GM19372 (cell line): ENCODE measurements at regions not wholly inside any gene's neighbourhood (a gene's known extent, or its start where the extent isn't known, plus 50 kb on each side); places are given as distances from the start of the nearest gene placed in this dataset.
"Not testable (repeated sequence)": the region's sequence is repeated elsewhere in the genome, so short reads cannot be mapped to it uniquely, and the experiment has no call there.

Experiments
- ATAC-seq: cut with Tn5 transposase; IDR thresholded peaks from one replicate; pipeline ENCODE4 v1.9.1; 2021; ENCODE audit warnings: mild to moderate bottlenecking, low read depth, moderate library complexity; ENCODE audit not compliant: unreplicated experiment

DNA sequence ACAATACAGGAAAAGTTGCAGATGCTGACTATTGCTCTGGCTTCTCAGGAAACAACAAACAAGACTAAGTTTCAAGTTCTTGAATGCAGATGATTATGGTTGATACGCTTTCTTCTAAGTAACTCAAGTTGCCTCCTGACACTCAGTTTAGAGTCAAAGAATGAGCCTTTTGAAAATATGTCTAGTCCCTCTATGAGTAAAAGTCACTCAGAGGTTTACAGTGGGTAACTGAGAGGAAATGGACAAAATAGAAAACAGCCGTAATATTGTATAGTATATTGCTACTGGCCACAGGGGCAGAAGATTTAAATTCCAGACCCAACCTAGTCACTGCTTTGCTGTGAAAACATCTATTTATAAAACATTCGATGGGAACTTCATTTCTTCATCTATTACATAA lies 280.0 kb upstream of the ID4 start:
- no peak for ATAC-seq

DNA sequence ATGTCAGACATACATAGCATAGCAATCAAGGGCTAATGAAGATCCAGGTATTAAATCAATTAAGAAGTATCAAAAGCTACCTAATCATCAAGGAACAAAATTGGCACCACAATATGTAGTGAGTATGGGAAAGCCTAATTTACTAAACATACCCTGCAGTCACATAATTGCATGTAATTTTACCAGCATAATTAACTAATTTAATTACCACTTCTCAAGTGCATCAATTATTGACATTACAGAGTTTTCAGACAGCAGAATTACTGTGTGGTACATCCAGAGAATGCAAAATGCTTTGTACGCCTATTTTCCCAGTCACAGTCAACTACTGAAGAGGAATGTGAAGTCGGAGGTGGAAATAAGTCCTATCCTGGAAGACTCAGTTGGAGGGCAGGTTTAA lies 279.0 kb upstream of the ID4 start:
- no peak for ATAC-seq

DNA sequence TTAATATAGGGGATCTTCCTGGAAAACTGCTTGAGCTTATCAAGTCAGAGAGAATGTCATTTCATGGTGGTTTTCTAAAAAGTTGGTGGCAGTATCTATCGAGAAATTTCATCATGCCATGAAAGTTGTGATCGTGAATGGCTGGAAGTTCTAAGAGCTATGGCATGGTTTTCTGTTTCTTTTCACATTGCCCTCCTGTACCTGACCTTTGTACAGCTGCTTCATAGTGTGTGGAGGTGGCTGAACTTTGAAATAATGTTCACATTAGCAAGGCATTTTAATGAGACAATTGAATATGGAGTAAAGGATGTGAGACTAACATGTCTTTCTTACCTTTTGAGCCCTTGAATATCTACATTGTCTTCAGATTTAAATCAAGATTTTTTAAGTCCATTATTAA lies 278.2 kb upstream of the ID4 start:
- ATAC-seq = no peak

DNA sequence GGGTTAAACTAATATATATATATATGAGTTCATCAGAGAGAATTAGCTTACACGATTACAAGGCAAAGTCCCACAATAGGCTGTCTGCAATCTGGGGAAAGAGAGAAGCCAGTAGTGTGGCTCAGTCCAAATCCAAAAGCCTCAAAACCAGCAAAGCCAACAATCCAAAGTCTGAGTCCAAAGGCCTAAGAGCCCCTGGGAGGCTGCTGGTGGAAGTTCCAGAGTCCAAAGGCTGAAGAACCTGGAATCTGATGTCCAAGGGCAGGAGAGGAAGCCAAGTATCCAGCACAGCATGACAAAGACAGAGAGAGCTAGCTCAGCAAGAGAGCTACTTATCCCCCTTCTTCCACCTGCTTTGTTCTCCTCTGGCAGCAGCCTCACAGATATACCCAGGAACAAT lies 274.7 kb upstream of the ID4 start:
- no peak for ATAC-seq

DNA sequence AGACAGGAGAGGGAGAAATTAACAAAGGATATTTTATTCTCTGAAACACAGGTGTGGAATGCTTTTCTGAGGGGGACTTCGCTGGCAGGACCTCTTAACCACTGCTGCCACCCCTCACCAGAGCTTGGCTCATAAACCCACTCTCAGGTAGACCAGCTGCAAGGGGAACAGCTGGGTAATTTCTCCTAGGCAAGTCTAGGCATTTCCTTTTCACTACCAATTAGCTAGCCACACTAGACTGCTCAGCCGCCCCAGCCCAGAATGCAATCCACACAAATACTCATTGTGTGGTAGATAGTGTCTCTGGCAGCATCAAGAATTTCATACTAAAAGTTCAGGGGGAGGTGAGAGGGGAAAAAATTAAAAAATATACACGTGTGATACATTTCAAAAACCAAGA lies 267.6 kb upstream of the ID4 start:
- no peak for ATAC-seq

DNA sequence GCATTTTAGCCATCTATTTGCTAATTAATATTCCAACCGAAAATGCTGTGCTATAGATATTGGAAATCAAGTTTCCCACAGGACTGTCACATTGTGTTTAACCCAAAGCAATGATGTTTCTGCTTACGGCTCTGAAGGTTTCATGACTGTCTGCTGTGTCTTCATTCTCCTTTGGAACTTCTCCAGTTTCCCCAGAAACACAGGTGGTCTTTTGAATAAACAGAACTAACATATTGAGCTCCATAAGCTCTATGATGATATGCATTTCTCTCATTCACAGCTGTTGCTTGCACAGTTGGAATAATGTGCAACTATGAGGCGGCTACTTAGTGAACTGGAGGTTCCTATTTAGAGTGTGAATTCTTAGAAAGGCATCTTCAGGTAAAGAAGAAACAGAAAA lies 266.0 kb upstream of the ID4 start:
- ATAC-seq = no peak

DNA sequence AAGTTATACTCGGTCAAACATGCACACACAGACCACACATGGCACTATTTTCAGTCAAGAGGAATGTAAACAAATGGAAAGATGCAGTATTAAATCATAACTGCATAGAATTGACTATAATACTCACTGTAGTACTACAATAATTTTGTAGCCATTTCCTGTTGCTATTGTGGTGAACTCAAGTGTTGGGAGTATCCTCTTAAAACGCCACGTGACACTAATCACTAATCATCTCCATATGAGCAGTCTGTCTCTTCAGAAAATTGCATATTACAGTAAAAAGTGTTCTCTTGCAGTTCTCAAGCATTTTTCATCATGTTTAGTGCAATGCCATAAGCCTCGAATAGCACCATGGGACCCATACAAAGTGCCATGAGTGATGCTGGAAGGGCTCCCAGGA lies 258.7 kb upstream of the ID4 start:
- ATAC-seq = no peak

DNA sequence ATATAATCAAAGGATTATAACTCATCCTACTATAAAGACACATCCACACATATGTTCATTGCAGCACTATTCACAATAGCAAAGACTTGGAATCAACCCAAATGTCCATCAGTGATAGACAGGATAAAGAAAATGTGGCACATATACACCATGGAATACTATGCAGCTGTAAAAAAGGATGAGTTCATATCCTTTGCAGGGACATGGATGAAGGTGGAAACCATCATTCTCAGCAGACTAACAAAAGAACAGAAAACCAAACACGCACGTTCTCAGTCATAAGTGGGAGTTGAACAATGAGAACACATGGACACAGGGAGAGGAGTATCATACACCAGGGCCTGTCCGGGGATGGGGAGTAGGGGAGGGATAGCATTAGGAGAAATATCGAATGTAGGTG lies 253.0 kb upstream of the ID4 start:
- ATAC-seq = not testable (repeated sequence)

DNA sequence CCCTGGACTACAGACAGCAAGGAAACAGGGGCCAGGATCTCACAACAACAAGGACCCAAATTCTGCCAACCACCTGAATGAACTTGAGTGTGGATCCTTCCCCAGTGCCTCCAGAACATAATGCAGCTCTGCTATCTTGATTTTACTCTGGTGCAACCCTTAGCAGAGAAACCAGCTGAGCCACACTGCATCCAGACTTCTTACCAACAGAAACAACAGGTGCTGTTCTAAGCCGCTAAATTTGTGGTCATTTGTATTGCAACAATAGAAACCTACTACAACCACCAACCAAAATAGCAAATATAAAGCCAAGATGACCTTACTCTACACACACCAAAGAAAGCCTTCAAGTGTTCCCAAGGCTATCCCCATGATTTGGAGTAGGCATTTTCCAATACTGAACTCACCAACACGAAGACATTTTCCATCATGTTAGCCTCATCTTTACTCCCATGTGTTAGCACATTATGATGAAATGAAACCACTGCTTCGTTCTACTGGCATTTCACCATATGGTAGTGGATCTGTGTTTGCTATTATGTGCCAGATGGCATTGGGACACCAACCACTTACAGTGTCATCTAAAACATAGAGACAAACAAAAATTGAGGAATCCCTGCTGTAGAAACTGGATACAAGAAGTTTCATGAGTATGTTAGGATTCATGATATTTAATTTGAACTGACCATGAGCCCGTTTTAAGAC lies 249.8 kb upstream of the ID4 start:
- no peak for ATAC-seq

DNA sequence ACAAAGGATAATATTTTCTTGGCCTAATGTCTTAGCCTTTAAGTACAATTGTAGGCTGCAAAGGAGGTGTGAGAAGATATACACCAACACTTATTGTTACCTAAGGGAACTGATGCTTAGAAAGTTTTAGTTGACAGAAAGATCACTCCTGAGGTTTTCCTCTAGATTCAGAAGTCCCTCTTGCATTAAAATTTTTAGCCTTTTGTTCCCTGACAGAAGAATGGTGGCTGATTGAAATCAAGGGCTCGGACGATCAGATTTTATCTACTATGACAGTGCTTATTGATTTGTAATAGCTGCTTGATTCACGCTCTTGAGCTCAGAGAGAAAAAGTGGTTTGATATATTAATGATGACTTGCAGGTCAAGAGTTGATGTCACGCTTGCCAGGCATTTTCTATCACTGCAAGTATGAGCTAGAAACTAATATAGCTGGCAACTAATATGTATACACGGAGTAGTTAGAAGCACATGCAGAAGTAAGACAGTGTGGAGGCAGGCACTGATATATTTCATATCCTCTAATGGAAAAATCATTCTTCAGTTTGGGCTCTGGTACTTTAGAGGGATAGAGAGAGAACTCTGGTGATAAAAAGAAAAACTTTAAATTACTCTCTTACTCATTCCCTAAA lies 246.6 kb upstream of the ID4 start:
- no peak for ATAC-seq

DNA sequence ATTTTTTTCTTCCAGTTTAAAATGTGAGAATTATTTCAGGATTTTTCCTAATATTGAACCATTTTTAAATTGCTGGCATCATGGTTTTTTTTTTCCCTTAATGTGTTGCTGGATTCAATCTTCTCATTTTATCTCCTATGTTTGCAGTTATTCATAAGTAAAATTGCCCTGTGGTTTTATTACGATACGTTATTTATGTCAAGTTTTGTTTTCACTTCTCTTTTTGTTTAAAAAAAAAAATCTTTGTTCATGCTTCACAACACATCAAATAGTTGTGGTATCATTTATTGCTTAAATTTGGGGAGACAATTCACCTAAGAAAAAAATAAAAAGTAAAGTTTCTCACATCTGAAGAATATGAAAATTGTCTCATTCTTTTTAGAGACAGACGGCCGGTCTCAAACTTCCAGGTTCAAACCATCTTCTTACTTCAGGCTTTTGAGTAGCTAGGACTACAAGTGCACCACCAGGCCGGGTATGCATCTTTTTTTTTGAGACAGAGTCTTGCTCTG lies 239.3 kb upstream of the ID4 start:
- ATAC-seq = no peak

DNA sequence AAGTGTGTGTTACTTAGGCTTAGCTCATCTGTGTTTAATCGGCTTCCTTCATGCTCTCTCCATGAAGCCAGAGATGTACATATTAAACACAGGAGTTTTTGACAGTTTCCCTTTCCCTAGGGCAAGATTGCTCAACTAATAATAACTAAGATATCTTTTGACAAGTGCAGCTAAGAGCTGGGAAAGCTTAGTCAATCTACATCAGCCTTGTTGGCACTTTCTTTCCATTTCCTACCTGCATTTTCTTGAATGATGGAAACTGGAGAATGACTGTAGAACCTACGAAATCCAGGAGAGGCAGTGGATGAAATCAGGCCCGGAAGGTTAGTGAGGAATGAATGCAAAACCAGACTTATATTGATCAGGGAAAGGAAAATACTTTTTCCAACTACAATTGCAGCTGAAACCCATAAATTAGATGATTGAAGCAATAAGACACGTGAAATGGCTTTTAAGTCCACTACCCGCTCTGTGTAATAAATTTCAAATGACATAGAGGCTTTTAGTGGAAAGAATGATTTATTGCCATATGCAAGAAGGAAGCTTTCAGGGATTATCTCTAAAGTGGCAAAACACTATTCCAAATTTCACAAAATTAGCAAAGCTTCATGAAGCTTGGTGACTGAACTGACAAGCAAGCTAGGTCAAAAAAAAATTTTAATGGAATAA lies 237.2 kb upstream of the ID4 start:
- no peak for ATAC-seq

DNA sequence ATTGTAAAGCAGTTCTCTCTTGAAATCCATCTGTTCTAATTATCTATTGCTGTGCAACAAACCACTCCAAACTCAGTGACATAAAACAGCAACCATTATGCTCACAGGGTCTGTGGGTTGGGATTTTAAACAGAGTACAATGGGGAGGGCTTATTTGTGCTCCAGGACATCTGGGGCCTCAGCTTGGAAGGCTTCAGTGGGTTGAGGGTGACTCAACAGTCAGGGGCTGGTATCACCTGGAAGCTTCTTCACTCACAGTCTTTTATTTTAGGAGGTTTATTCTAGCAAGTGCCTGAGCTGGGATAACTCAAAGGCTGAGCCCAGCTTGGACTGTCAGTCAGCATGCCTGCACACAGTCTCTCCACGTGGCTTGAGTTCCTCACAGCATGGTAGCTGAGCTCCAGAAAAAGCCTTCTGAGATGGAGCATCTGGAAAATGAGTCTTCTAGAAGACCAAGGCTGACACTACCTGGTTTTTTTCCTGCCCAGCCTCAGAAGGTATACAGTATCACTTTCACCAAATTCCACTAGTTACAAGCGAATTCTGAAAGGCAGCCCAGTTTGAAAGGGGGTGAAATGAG lies 234.6 kb upstream of the ID4 start:
- ATAC-seq = no peak

DNA sequence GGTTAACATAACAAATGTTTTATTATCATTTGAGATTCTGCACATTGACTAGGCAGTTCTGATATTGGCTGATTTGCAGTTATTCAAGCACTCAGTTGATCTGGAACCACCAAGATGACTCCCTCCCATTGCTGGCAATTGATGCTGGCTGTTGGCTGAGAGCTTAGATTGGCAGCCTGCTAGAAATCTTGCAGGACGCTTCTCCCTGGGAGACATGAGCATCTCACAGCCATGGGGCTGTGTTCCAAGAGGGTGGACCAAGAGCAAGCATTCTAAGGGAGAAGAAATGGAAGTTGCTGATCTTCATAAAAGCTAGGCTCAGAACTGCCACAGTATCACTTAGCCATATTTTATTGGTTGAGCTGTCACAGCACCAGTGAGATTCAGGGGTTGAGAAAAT lies 233.4 kb upstream of the ID4 start:
- ATAC-seq = no peak

DNA sequence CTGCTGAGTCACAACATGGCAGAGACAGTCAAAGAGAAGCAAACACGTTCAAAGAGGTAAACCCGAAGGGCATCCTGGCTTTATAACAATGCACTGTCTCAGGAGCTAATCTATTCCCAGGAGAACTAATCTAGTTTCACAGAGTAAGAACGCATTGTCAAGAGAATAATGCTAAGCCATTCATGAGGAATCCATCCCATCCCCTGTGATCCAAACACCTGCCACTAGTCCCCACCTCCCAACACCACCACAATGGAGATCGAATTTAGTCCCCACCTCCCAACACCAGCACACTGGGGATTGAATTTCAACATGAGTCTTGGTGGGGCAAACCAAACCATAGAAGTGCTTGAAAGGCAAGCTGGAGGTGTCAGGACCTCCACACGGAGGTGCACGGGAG lies 231.5 kb upstream of the ID4 start:
- ATAC-seq = no peak

DNA sequence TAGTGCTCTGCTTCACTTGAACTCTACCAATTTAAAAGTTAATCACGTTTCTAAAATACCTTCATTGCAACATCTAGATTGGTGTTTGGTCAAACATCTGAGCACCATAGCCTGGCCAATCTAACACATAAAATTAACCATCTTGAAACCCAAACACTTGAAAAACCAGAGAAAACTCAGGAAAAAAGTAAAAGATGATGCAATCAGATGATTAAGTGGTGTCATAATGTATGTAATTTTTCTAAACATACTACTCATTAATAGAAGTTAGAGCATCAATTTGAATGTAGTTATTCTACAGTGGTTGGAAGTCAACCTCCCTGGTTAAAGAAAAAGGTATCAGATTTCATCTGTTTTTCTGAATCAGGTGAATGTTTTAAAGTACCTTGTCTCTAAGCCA lies 228.6 kb upstream of the ID4 start:
- no peak for ATAC-seq

DNA sequence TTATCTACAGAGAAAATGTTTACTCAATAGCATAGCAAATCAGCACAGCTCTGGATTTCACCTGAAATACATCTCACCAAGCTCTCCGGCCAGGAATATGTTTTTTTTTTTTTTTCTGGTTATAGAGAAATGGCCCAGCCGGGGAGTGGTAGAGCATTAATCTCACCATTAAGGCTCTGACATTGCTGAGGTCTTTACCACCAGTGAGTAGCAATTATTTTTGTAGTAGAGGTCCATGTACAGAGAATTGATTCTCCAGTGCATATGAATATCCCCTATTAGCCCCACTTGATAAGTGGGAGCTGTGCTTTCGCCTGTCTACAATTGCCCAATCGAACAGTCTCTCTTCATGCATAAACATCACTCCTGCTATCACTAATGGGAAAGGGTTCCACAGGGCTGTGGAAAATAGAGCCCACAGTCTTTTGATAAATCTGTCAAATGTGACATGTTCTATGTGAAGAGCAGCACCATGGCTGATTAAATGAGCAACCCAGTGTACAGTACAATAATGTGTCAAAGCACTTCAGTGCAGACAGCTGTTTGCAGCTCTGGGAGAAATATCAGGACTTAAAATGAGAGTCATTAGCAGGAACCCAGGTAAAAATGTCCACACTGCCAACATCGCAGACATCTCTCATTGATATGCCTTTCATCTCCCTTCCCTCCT lies 227.1 kb upstream of the ID4 start:
- ATAC-seq = no peak

DNA sequence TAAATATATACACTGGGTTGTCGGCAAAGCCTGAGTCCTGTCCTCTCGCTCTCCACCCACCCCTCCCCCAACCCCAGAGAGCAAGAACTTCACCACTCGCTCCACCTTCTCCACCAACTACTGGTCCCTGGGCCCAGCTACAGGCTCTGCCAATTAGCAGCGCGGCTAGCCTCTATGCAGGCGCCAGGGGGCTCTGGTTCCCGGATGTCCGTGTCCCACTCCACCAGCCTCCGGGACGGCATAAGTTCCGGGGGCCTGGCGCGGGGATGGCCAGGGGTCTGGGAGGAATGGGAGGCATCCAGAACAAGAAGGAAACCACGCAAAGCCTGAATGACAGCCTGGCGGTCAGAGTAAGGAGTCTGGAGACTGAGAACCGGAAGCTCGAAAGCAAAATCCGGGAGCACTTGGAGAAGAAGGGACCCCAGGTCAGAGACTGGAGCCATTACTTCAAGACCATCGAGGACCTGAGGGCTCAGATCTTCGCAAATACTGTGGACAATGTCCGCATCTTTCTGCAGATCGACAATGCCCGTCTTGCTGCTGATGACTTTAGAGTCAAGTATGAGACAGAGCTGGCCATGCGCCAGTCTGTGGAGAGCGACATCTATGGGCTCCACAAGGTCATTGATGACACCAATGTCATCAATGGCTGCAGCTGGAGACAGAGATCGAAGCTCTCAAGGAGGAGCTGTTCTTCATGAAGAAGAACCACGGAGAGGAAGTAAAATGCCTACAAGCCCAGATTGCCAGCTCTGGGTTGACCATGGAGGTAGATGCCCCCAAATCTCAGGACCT lies 224.3 kb upstream of the ID4 start:
- not testable (repeated sequence) for ATAC-seq

DNA sequence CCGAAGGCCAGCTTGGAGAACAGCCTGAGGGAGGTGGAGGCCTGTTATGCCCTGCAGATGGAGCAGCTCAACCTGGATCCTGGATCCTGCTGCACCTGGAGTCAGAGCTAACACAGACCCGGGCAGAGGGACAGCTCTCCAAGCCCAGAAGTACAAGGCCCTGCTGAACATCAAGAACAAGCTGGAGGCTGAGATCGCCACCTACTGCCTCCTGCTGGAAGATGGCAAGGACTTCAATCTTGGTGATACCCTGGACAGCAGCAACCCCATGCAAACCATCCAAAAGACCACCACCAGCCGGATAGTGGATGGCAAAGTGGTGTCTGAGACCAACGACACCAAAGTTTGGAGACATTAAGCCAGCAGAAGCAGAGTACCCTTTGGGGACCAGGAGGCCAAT lies 223.5 kb upstream of the ID4 start:
- no peak for ATAC-seq

DNA sequence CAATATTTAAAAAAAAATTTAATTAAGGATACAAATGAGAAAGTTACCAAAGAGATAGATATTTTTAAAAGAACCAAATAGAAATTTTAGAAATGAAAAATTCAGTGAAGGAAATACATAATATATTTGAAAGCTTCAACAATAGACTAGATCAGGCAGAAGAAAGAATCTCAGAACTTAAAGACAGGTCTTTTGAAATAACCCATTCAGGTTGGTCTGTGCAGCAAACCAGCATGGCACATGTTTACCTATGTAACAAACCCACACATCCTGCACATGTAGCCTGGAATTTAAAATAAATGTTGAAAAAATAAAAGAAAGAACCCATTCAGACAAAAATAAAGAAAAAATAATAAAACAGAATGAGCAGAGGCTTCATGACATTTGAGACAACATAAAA lies 221.1 kb upstream of the ID4 start:
- ATAC-seq = no peak
